ENCODE measurements at regions not wholly inside any gene's neighbourhood (a gene's known extent, or its start where the extent isn't known, plus 50 kb on each side); places are given as distances from the start of the nearest gene placed in this dataset.

DNA sequence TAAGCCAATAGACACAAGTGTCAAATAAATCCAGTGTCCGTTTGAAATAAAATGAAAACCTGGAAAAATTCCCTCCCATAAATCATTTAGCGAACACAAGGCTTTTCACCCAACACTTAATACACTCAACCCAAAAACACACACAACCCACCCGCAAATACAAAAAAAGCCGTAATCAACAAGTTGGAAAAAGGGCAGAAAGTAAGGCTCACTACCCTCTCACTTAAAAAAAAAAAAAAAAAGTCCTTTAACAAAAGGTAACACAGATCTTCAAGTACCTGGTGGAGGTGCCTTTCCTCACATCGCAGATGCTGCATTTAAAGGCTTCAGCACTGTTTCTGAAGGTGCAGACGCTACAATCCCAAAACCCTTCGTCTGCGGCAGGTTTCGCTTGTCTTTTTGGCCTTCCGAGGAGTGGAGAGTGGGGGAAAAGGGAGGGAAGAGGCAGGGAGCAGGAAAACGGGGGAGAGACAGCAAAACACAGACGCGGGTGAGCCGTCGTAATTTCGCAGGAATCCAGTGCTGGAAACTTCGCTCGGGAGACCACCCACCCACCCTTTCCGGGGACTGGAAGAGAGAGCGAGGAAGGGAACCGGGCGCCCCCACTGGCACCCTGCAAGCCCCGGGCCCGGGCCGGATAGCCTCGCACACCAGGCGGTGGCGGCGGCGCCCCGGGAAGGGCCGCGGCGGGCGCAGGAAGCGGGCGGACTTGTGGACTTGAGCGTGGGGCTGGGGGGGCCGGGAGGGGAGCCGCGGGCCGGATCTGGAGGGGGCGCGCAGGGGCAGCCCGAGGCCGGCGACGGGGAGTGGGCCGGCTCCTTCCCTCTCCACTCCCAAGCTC, 401.8 kb downstream of the SHQ1 start, which contains the start of gene RYBP:
Gene RYBP, minus strand, starts transcription at position 404 of the 841 bp plus-strand sequence.
- peak within 1 kb of the TSS; percentile 99 for H3K27ac Mint-ChIP-seq
- H3K4me1 Mint-ChIP-seq = peaks cover 58% of the 10 kb centered on the region

DNA sequence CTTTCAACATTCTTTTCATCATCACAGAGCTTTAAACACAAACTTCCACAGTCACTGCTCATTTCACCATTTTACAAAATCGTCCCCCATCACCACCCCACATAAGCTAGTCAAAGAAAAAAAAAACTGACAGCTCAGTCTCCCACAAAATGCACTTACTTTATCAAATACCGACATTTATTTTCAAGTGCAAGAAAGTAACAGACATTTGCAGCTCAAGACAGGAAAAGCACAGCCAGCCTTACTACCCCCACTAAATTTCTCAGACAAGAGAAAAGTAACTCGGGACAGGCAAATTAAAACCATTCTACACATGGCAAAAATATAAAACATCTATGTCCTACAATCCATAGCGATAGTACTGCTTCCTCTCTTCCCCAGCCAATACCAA, 402.4 kb downstream of the SHQ1 start:
- DNase-seq = no peak
- TF ChIP-seq, protein P1, sequence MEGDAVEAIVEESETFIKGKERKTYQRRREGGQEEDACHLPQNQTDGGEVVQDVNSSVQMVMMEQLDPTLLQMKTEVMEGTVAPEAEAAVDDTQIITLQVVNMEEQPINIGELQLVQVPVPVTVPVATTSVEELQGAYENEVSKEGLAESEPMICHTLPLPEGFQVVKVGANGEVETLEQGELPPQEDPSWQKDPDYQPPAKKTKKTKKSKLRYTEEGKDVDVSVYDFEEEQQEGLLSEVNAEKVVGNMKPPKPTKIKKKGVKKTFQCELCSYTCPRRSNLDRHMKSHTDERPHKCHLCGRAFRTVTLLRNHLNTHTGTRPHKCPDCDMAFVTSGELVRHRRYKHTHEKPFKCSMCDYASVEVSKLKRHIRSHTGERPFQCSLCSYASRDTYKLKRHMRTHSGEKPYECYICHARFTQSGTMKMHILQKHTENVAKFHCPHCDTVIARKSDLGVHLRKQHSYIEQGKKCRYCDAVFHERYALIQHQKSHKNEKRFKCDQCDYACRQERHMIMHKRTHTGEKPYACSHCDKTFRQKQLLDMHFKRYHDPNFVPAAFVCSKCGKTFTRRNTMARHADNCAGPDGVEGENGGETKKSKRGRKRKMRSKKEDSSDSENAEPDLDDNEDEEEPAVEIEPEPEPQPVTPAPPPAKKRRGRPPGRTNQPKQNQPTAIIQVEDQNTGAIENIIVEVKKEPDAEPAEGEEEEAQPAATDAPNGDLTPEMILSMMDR (IDR thresholded peaks at IDR 0.05) = no peak
- peaks cover 14% of the 10 kb centered on the region for H3K36me3 Mint-ChIP-seq (ENCODE audit: low read depth)
- H3K27me3 Mint-ChIP-seq (ENCODE audit: low read depth, poor library complexity) = peaks cover 26% of the 10 kb centered on the region
- peak overlapping the region; percentile 93 for H3K4me3 Mint-ChIP-seq
- peaks cover 64% of the 10 kb centered on the region for H3K4me1 Mint-ChIP-seq
- no peaks in the 10 kb centered on the region for H3K9me3 Mint-ChIP-seq
- peak overlapping the region; percentile 99 for H3K27ac Mint-ChIP-seq

More for the DNA sequence above, 401.8 kb downstream of the SHQ1 start, which contains the start of gene RYBP:
- DNase-seq = no peak
- Mint-ChIP-seq H3K9me3 (no peaks in the 10 kb centered on the region), H3K27me3 (ENCODE audit: low read depth, poor library complexity) (peaks cover 31% of the 10 kb centered on the region), H3K36me3 (ENCODE audit: low read depth) (peaks cover 14% of the 10 kb centered on the region), H3K4me3 (peak within 1 kb of the TSS; percentile 93)
- TF ChIP-seq, protein P1 (IDR thresholded peaks at IDR 0.05) = no peak

DNA sequence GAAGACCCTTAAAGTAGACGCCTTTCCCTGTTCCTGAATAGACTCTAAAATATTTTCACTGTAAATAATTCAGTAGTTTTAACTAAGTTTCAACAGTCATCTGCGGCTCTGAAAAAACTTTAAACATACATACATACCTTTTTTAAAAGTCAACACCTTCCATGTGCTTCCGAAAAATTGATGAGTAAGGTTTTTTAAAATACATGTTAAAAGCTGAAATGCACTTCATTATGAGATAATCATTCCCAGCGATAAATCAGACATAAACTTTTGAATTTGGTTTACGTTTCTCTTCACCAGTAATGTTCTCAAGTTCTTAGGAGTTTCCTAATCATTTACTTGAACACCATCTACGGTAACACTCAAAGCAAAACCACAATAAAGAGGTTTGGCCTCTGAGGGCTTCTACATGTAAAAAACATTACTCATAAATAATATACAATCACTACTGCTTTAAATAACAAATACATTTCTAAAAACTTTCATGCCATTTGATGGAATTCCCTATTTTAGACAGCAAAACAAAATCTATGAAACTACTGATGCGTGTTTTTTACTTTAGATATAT, 403.5 kb downstream of the SHQ1 start:
- Mint-ChIP-seq H3K27ac (no peak overlapping the region), H3K4me1 (peaks cover 75% of the 10 kb centered on the region), H3K27me3 (ENCODE audit: low read depth, poor library complexity) (peaks cover 16% of the 10 kb centered on the region), H3K36me3 (ENCODE audit: low read depth) (peaks cover 14% of the 10 kb centered on the region), H3K4me3 (peak overlapping the region; percentile 93), H3K9me3 (no peaks in the 10 kb centered on the region)
- TF ChIP-seq, protein P1 (IDR thresholded peaks at IDR 0.05) = no peak
- DNase-seq = no peak

DNA sequence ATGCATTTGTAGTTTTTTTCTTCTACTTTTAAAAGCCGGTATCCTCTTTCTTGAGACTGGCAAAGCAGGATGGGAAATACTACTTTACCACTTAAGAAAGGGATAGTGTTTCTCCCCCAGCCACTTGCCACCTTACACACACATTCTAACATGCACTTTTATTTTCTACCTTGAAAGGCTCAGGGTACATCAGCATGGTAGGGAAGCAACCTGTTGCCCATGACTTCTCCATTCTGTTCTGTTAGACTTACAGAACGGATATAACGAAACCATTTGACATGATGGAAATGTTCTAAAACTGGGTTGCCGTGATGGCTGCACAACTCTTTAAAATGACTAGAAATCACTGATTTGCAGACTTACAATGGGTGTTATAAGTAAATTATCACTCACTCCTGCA, 405.5 kb downstream of the SHQ1 start:
- TF ChIP-seq, protein P1 (IDR thresholded peaks at IDR 0.05) = no peak
- Mint-ChIP-seq H3K27me3 (ENCODE audit: low read depth, poor library complexity) (peaks cover 3% of the 10 kb centered on the region), H3K4me1 (peaks cover 87% of the 10 kb centered on the region), H3K27ac (no peak overlapping the region), H3K9me3 (no peaks in the 10 kb centered on the region), H3K36me3 (ENCODE audit: low read depth) (peaks cover 31% of the 10 kb centered on the region), H3K4me3 (no peak overlapping the region)
- no peak for DNase-seq

DNA sequence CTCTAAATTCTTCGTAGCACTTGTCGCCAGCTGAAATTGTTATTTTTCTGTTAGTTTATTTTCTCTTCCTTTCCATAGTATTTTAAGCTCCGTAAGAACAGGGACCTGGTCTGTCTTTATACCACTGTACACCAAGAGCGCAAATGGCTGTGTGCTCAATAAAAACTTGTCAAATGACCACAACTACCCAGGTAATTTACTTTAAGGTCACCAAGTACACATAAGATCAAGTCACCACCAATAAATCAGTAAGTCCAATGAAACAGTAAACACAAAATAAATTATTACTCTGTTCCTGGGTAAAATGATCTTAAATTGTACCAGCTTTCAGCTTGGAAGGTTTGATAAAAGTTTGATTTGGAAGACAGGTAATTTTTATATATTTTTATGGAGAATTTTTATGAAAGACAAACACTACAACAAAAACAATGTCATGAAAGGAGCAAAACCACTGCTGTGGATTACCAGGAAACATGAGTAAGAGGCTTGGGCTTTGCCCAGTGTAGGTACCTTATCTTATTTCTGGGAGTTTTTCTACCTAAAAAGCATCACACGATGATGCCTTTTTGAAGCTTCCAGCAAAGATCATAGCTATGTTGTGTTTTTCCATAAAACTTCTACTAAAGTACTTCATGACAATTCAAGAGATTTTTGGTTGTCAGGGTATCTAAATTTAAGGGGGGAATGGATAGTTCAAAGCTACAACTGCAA, 406.8 kb downstream of the SHQ1 start:
- Mint-ChIP-seq H3K4me3 (peak overlapping the region; percentile 11), H3K36me3 (ENCODE audit: low read depth) (peaks cover 39% of the 10 kb centered on the region), H3K27ac (peak overlapping the region; percentile 31), H3K27me3 (ENCODE audit: low read depth, poor library complexity) (no peaks in the 10 kb centered on the region), H3K4me1 (peaks cover 96% of the 10 kb centered on the region), H3K9me3 (no peaks in the 10 kb centered on the region)
- TF ChIP-seq, protein P1 (IDR thresholded peaks at IDR 0.05) = no peak
- DNase-seq = no peak
